SH-SY5Y (cell line): ENCODE measurements at regions not wholly inside any gene's neighbourhood (a gene's known extent, or its start where the extent isn't known, plus 50 kb on each side); places are given as distances from the start of the nearest gene placed in this dataset.

Source experiments
- GATA2 ChIP-seq: IDR thresholded peaks from 2 replicates; pipeline ENCODE4 v1.6.1; 2011; ENCODE audit warnings: mild to moderate bottlenecking, low read depth, low read length
- GATA3 ChIP-seq: IDR thresholded peaks from 2 replicates; pipeline ENCODE4 v1.6.1; 2011; ENCODE audit warnings: low read depth, mild to moderate bottlenecking, low read length, moderate library complexity

- TF ChIP-seq GATA2: no peak
- no peak for TF ChIP-seq GATA3
Observed at GRCh38 chr18:53629337-53629736, 595.1 kb downstream of the MBD2 start.
